ENCODE measurements at regions not wholly inside any gene's neighbourhood (a gene's known extent, or its start where the extent isn't known, plus 50 kb on each side); places are given as distances from the start of the nearest gene placed in this dataset.

GRCh38 chr16:14364386-14365199, 265.5 kb downstream of the PARN start:
- no peak for DNase-seq (ENCODE audit: low spot score)
- no peak for ATAC-seq
- intact Hi-C loops (cut with DNase I) = no loop called here

GRCh38 chr16:14364112-14364385, 266.0 kb downstream of the PARN start:
- ATAC-seq (no peak), DNase-seq (ENCODE audit: low spot score) (no peak)
- intact Hi-C loops (cut with DNase I) = no loop called here

GRCh38 chr16:14362774-14363371, 267.2 kb downstream of the PARN start:
- no peak for DNase-seq (ENCODE audit: low spot score)
- intact Hi-C loops (cut with DNase I) = no loop called here
- peak; percentile 31 for ATAC-seq

GRCh38 chr16:14360326-14361037, 269.6 kb downstream of the PARN start:
- intact Hi-C loops (cut with DNase I) = no loop called here
- ATAC-seq (no peak), DNase-seq (ENCODE audit: low spot score) (no peak)

GRCh38 chr16:14358697-14359305, 271.3 kb downstream of the PARN start:
- DNase-seq (ENCODE audit: low spot score) (no peak), ATAC-seq (no peak)
- intact Hi-C loops (cut with DNase I) = no loop called here

- ATAC-seq = no peak
- no peak for DNase-seq (ENCODE audit: low spot score)
- intact Hi-C loops (cut with DNase I) = no loop called here
These were observed 272.7 kb downstream of the PARN start for GRCh38 chr16:14357328-14357727.

GRCh38 chr16:14356064-14356463, 274.0 kb downstream of the PARN start:
- intact Hi-C loops (cut with DNase I) = no loop called here
- no peak for ATAC-seq
- DNase-seq (ENCODE audit: low spot score) = no peak

GRCh38 chr16:14354561-14355351, 275.3 kb downstream of the PARN start:
- DNase-seq (ENCODE audit: low spot score) = no peak
- intact Hi-C loops (cut with DNase I) = no loop called here
- peak; percentile 63 for ATAC-seq

- ATAC-seq (no peak), DNase-seq (ENCODE audit: low spot score) (no peak)
- intact Hi-C loops (cut with DNase I) = no loop called here
These were observed 276.7 kb downstream of the PARN start for GRCh38 chr16:14353340-14353739.

- intact Hi-C loops (cut with DNase I) = no loop called here
- ATAC-seq (no peak), DNase-seq (ENCODE audit: low spot score) (no peak)
These were observed 278.4 kb downstream of the PARN start for GRCh38 chr16:14351647-14352046.

- peak; percentile 74 for ATAC-seq
- no peak for DNase-seq (ENCODE audit: low spot score)
- intact Hi-C loops (cut with DNase I) = no loop called here
These were observed 279.4 kb downstream of the PARN start for GRCh38 chr16:14350626-14351025.

GRCh38 chr16:14350081-14350480, 279.0 kb downstream of the MRTFB start:
- no peak for DNase-seq (ENCODE audit: low spot score)
- ATAC-seq = no peak
- intact Hi-C loops (cut with DNase I) = no loop called here

GRCh38 chr16:14347706-14348105, 276.6 kb downstream of the MRTFB start:
- ATAC-seq (no peak), DNase-seq (ENCODE audit: low spot score) (no peak)
- intact Hi-C loops (cut with DNase I) = no loop called here

GRCh38 chr16:14346278-14347142, 275.4 kb downstream of the MRTFB start:
- intact Hi-C loops (cut with DNase I) = no loop called here
- ATAC-seq = no peak
- no peak for DNase-seq (ENCODE audit: low spot score)

GRCh38 chr16:14345512-14346115, 274.5 kb downstream of the MRTFB start:
- ATAC-seq (no peak), DNase-seq (ENCODE audit: low spot score) (no peak)
- intact Hi-C loops (cut with DNase I) = no loop called here

- intact Hi-C loops (cut with DNase I) = no loop called here
- ATAC-seq (no peak), DNase-seq (ENCODE audit: low spot score) (no peak)
These were observed 273.8 kb downstream of the MRTFB start for GRCh38 chr16:14344945-14345344.

- intact Hi-C loops (cut with DNase I) = no loop called here
These were observed 273.2 kb downstream of the MRTFB start for GRCh38 chr16:14344292-14344691.

More at GRCh38 chr16:14344292-14344691, 273.2 kb downstream of the MRTFB start:
- DNase-seq (ENCODE audit: low spot score) (no peak), ATAC-seq (no peak)
